ENCODE measurements at regions not wholly inside any gene's neighbourhood (a gene's known extent, or its start where the extent isn't known, plus 50 kb on each side); places are given as distances from the start of the nearest gene placed in this dataset.

DNA sequence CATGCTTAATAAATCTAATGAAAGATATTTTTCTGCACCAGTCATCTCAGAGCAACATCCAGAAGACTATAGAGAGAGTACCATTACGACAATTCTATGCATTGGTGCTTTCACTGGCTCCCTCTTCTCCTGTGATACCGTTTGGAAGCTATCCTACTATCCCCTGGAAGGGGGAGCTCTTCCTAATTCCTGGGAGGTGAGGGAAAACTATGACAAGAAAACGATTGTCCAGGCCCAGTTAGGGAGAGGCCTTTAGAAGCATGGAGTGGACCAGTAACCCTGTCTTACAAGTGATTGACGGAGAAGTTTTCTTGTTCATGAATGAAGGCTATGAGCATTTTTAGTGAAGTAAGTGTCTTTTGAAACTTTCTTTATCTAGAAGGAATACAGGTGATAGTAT lies 150.2 kb downstream of the TANC2 start:
- no peak overlapping the region for H3K4me3 ChIP-seq (ENCODE audit: low read depth, low read length)
- TF ChIP-seq CTCF (IDR thresholded peaks at IDR 0.05; ENCODE audit: low read depth, low read length), result no peak

DNA sequence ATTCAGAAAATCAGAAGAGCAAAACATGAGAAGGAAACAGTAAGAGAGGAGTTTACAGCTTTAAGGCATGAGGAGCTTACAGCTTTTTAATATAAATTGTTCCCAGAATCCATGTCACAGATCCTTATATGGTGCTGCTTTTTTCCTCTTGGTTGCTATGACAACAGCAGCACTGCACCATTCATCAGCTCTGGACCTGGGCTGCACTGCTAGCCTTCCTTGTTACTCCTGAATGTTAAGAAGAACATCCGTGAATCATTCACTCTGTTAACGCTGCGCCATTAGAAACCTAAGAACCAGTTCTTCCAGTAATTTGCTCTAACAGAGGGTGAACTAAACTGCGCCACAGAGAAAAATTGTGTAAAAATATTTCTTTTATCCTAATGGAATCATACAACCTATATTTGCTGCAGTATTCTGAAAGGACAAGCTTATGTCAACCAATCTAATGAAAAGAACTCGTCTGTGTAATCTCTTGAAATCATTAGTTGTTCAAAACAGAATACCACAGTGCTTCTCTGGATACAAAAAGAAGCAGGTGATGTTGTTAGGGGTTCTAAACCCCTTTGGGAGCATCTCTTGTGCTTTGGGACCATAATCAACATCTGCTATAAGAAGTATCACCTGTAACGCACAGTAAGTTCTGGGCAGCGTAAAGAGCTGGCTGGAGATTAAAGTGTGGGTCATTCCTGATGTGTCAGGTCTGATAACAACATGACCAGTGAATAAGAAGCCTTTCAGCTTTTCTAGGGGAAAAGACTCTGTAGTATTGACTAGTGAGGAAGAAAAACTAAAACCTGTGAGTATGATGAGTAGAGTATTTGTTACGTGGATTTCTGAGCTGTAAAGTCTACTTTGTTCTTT lies 151.2 kb downstream of the TANC2 start:
- no peak overlapping the region for H3K4me3 ChIP-seq (ENCODE audit: low read depth, low read length)
- no peak for TF ChIP-seq CTCF (IDR thresholded peaks at IDR 0.05; ENCODE audit: low read depth, low read length)

DNA sequence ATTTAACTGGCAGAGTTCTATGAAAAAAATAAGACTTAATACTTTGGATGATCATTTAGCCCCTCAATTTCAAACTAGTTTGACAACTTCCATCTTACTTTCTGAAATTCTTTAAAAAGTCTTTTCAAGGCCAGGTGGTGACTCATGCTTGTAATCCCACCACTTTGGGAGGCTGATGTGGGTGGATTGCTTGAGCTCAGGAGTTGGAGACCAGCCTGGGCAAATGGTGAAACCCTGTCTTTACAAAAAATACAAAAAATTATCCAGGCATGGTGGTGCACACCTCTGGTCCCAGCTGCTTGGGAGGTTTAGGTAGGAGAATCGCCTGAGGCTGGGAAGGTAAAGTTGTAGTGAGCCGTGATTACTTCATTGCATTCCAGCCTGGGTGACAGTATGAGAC lies 154.4 kb downstream of the TANC2 start:
- TF ChIP-seq CTCF (IDR thresholded peaks at IDR 0.05; ENCODE audit: low read depth, low read length), result no peak
- H3K4me3 ChIP-seq (ENCODE audit: low read depth, low read length), result no peak overlapping the region

DNA sequence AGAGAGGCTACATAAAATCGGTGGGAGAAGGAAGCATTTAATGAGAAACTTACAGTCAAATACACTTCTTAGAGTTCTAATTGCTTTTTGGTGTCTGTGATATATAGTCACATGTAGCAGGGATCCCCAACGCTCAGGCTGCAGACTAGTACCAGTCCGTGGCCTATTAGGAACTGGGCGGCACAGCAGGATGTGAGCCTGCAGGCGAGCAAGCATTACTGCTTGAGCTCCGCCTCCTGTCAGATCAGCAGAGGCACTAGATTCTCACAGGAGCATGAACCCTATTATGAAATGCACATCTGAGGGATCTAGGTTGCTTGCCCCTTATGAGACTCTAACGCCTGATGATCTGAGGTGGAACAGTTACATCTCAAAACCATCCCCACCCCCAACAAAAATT lies 158.5 kb downstream of the TANC2 start:
- no peak overlapping the region for H3K4me3 ChIP-seq (ENCODE audit: low read depth, low read length)
- TF ChIP-seq CTCF (IDR thresholded peaks at IDR 0.05; ENCODE audit: low read depth, low read length), result no peak

DNA sequence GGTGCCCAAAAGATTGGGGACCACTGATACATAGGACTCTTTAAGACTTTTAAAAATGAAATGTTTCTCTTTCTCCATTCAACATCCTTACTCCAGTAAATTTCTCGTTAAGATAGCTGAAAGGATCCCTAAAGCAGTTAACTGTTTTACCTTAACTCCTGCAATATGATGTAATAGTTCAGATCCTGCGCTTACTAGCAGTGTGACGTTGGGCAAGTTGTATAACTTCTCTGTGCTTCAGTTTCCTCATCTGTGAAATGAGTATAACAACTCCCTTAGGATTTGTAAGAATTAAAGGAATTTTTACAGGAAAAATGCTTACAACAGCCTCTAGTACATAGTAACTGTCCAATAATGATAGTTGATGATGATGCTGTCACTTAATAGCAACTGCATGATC lies 158.9 kb downstream of the TANC2 start:
- H3K4me3 ChIP-seq (ENCODE audit: low read depth, low read length), result no peak overlapping the region
- TF ChIP-seq CTCF (IDR thresholded peaks at IDR 0.05; ENCODE audit: low read depth, low read length), result no peak

GRCh38 chr17:63125987-63126386 lies 160.0 kb downstream of the TANC2 start:
- no peak overlapping the region for H3K4me3 ChIP-seq (ENCODE audit: low read depth, low read length)
- TF ChIP-seq CTCF (IDR thresholded peaks at IDR 0.05; ENCODE audit: low read depth, low read length), result no peak

GRCh38 chr17:63126607-63127006 lies 160.6 kb downstream of the TANC2 start:
- H3K4me3 ChIP-seq (ENCODE audit: low read depth, low read length), result no peak overlapping the region
- no peak for TF ChIP-seq CTCF (IDR thresholded peaks at IDR 0.05; ENCODE audit: low read depth, low read length)

Measured in WI38 (cell line).